ENCODE measurements at regions not wholly inside any gene's neighbourhood (a gene's known extent, or its start where the extent isn't known, plus 50 kb on each side); places are given as distances from the start of the nearest gene placed in this dataset.

GRCh38 chr1:115159958-115160357 is 70.7 kb upstream of the TSPAN2 start:
- H3K4me3 Mint-ChIP-seq = no peak overlapping the region
- H2BK5ac ChIP-seq (ENCODE audit: insufficient read length, low read length) = no peak overlapping the region

More at GRCh38 chr1:115159958-115160357, 70.7 kb upstream of the TSPAN2 start:
- Histone ChIP-seq H2AFZ (ENCODE audit: low read length) (no peak overlapping the region), H3K4me1 (ENCODE audit: insufficient read depth, low read length) (no peaks in the 10 kb centered on the region), H3K56ac (ENCODE audit: insufficient read length, low read depth, low read length) (no peak overlapping the region), H3K27me3 (ENCODE audit: insufficient read depth, low read length) (no peaks in the 10 kb centered on the region), H3K18ac (ENCODE audit: insufficient read length, low read depth, low read length) (no peak overlapping the region), H3K23me2 (ENCODE audit: insufficient read length, low read depth, low read length, poor library complexity, severe bottlenecking) (no peaks in the 10 kb centered on the region), H2BK15ac (ENCODE audit: low read depth, low read length) (no peak overlapping the region), H3K23ac (ENCODE audit: insufficient read length, low read depth, low read length) (no peak overlapping the region), H3K4me2 (ENCODE audit: insufficient read depth, insufficient read length, low read length) (no peak overlapping the region), H2BK120ac (ENCODE audit: low read depth, low read length, poor library complexity, severe bottlenecking) (no peak overlapping the region), H4K5ac (ENCODE audit: insufficient read length, low read depth, low read length) (no peak overlapping the region), H3K79me2 (ENCODE audit: insufficient read depth, low read length) (no peaks in the 10 kb centered on the region), H4K20me1 (ENCODE audit: control insufficient read depth, insufficient read depth, insufficient read length) (no peaks in the 10 kb centered on the region), H3K79me1 (ENCODE audit: insufficient read depth, low read depth, low read length, poor library complexity, severe bottlenecking) (no peaks in the 10 kb centered on the region), H2AK5ac (ENCODE audit: insufficient read length, low read length) (no peak overlapping the region), H2BK20ac (ENCODE audit: low read depth, low read length, poor library complexity, severe bottlenecking) (no peak overlapping the region), H3K9me3 (ENCODE audit: control insufficient read depth, low read depth, low read length) (no peaks in the 10 kb centered on the region), H3K4ac (ENCODE audit: low read depth, low read length) (no peak overlapping the region), H4K8ac (replicated peaks; ENCODE audit: insufficient read length, low read depth, low read length) (no peak overlapping the region), H3K14ac (ENCODE audit: insufficient read depth, low read length) (no peak overlapping the region), H3K27ac (ENCODE audit: insufficient read length, low read depth, low read length) (no peak overlapping the region), H2BK12ac (ENCODE audit: insufficient read length, low read depth, low read length) (no peak overlapping the region), H3T11ph (ENCODE audit: low read length) (no peak overlapping the region), H4K91ac (ENCODE audit: insufficient read length, low read depth, low read length) (no peak overlapping the region), H3K9ac (ENCODE audit: extremely low read depth, insufficient read length, low read length) (no peak overlapping the region)
- Mint-ChIP-seq H3K27me3 (ENCODE audit: low read depth) (no peaks in the 10 kb centered on the region; the same call in 1 of the 2 replicates), H3K9me3 (no peaks in the 10 kb centered on the region), H3K36me3 (ENCODE audit: insufficient read depth in 1 of 3, low read depth in 3 of 3) (no peaks in the 10 kb centered on the region), H3K4me1 (no peaks in the 10 kb centered on the region), H3K27ac (no peak overlapping the region)
- TF ChIP-seq CTCF (conservative IDR thresholded peaks at IDR 0.05) = no peak
- no peak for DNase-seq
